Hepatocyte (in vitro differentiated cells): ENCODE measurements at regions not wholly inside any gene's neighbourhood (a gene's known extent, or its start where the extent isn't known, plus 50 kb on each side); places are given as distances from the start of the nearest gene placed in this dataset.

Source experiments
- DNase-seq: peaks from one replicate; pipeline ENCODE4 v3.0.0-alpha.2; 2016; ENCODE audit warnings: low spot score
- H2AFZ ChIP-seq: fragments of 200-600 bp; sonication (generic); 2 replicates; pipeline ENCODE4 v1.6.0; 2016; ENCODE audit warnings: antibody characterized with exemption, mild to moderate bottlenecking
- H3K27ac ChIP-seq: fragments of 200-600 bp; sonication (generic); 2 replicates; pipeline ENCODE4 v1.5.1; 2016; ENCODE audit warnings: mild to moderate bottlenecking
- H3K27me3 ChIP-seq: fragments of 200-600 bp; sonication (generic); 2 replicates; pipeline ENCODE4 v1.6.1; 2016
- H3K36me3 ChIP-seq: fragments of 200-600 bp; sonication (generic); replicated peaks from 2 replicates; pipeline ENCODE4 v1.5.1; 2016; ENCODE audit warnings: low read depth; ENCODE audit not compliant: insufficient read depth
- H3K4me1 ChIP-seq: fragments of 200-600 bp; sonication (generic); 2 replicates; pipeline ENCODE4 v1.5.1; 2016; ENCODE audit warnings: mild to moderate bottlenecking, moderate library complexity; ENCODE audit not compliant: insufficient read depth
- H3K4me2 ChIP-seq: fragments of 200-600 bp; sonication (generic); 2 replicates; pipeline ENCODE4 v1.6.0; 2016
- H3K4me3 ChIP-seq: fragments of 200-600 bp; sonication (generic); 2 replicates; pipeline ENCODE4 v1.5.1; 2016; ENCODE audit warnings: mild to moderate bottlenecking
- H3K79me2 ChIP-seq: fragments of 200-600 bp; sonication (generic); 2 replicates; pipeline ENCODE4 v1.6.0; 2017; ENCODE audit warnings: mild to moderate bottlenecking
- H3K9me2 ChIP-seq: fragments of 200-600 bp; sonication (generic); replicated peaks from 2 replicates; pipeline ENCODE4 v1.6.0; 2017; ENCODE audit warnings: mild to moderate bottlenecking; ENCODE audit not compliant: insufficient read depth
- H3K9me3 ChIP-seq: fragments of 200-600 bp; sonication (generic); 2 replicates; pipeline ENCODE4 v1.5.1; 2016; ENCODE audit warnings: low read depth, mild to moderate bottlenecking
- H4K20me1 ChIP-seq: fragments of 200-600 bp; sonication (generic); 2 replicates; pipeline ENCODE4 v1.6.0; 2016; ENCODE audit warnings: mild to moderate bottlenecking; ENCODE audit not compliant: insufficient read depth, poor library complexity, severe bottlenecking
- CTCF ChIP-seq: fragments of 200-600 bp; sonication (generic); IDR thresholded peaks from 2 replicates; pipeline ENCODE4 v1.5.1; 2016; ENCODE audit warnings: antibody characterized with exemption, mild to moderate bottlenecking; ENCODE audit not compliant: poor library complexity
- EZH2 ChIP-seq: fragments of 200-600 bp; sonication (generic); IDR thresholded peaks from 2 replicates; pipeline ENCODE4 v1.6.1; 2016; ENCODE audit warnings: antibody characterized with exemption, mild to moderate bottlenecking, borderline replicate concordance
- EZH2phosphoT487 ChIP-seq: fragments of 200-600 bp; sonication (generic); IDR thresholded peaks from one replicate; pipeline ENCODE4 v1.6.1; 2018; ENCODE audit warnings: antibody characterized with exemption, mild to moderate bottlenecking, low read depth, moderate library complexity; ENCODE audit not compliant: unreplicated experiment, severe bottlenecking
- WGBS: methylation state at CpG from one replicate; pipeline ENCODE4 v1.1.6; 2016; ENCODE audit warnings: low lambda C conversion rate; ENCODE audit errors: missing lambda C conversion rate; 5-methylcytosine and 5-hydroxymethylcytosine counted together

GRCh38 chr2:14513903-14514302, 118.6 kb upstream of the LRATD1 start:
- no peaks in the 10 kb centered on the region for H4K20me1 ChIP-seq
- H2AFZ ChIP-seq: no peak overlapping the region
- H3K4me2 ChIP-seq: no peak overlapping the region
- no peak overlapping the region for H3K4me3 ChIP-seq
- no peaks in the 10 kb centered on the region for H3K9me2 ChIP-seq
- 32% methylated on average over 1 of the region's 1 CpG for WGBS
- H3K27me3 ChIP-seq: no peaks in the 10 kb centered on the region
- no peak overlapping the region for H3K27ac ChIP-seq
- H3K79me2 ChIP-seq: no peaks in the 10 kb centered on the region
- DNase-seq: no peak
- H3K36me3 ChIP-seq: no peaks in the 10 kb centered on the region
- no peaks in the 10 kb centered on the region for H3K4me1 ChIP-seq
- no peaks in the 10 kb centered on the region for H3K9me3 ChIP-seq
- TF ChIP-seq EZH2phosphoT487 (no peak), CTCF (no peak), EZH2 (no peak)

DNA sequence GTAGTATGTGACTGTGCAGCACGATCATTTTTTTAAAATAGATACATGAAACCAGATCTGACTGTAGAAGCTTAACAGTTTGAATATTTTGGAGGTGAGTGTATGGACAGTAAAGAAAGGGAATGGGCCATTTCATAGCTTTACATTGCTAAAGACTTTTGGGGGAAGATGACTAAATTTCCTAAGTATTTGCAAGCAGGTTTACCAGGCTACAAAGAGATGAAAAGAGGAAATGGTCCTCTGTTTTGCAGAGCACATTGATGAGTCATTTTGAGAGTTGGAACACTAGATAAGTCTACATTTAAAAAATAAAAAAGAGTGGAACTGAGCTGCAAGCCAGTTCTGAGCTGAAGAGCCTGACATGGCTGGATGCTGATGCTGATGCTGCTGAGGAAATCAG, 115.7 kb upstream of the LRATD1 start:
- Histone ChIP-seq H3K27me3 (no peaks in the 10 kb centered on the region), H3K4me2 (no peak overlapping the region), H3K9me2 (no peaks in the 10 kb centered on the region), H3K36me3 (no peaks in the 10 kb centered on the region), H4K20me1 (no peaks in the 10 kb centered on the region), H3K27ac (no peak overlapping the region), H3K79me2 (no peaks in the 10 kb centered on the region), H2AFZ (no peak overlapping the region), H3K4me1 (no peaks in the 10 kb centered on the region), H3K9me3 (no peaks in the 10 kb centered on the region), H3K4me3 (no peak overlapping the region)
- no peak for DNase-seq
- no peak for TF ChIP-seq EZH2phosphoT487
- TF ChIP-seq CTCF: no peak
- no peak for TF ChIP-seq EZH2
- 90% methylated on average over 1 of the region's 1 CpG for WGBS

DNA sequence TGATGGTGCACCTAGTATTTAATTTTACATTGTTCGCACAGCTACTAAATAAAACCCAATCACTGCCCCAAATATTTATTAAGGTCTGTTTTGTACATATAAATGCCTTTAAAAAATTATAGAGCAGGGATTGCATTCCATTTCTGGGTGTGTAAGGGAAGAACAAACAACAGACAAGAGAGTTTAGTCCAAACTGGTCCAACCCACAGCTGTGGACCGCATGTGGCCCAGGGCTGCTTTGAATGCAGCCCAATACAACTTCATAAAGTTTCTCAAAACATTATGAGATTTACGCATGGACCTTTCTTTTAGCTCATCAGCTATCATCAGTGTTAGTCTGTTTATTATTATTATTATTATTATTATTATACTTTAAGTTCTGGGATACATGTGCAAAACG, 114.8 kb upstream of the LRATD1 start:
- H3K27ac ChIP-seq: no peak overlapping the region
- H3K36me3 ChIP-seq: no peaks in the 10 kb centered on the region
- H3K4me3 ChIP-seq: no peak overlapping the region
- no peaks in the 10 kb centered on the region for H3K79me2 ChIP-seq
- H4K20me1 ChIP-seq: no peaks in the 10 kb centered on the region
- H3K9me2 ChIP-seq: no peaks in the 10 kb centered on the region
- DNase-seq: no peak
- no peaks in the 10 kb centered on the region for H3K4me1 ChIP-seq
- H2AFZ ChIP-seq: no peak overlapping the region
- WGBS: 90% methylated on average over 4 of the region's 4 CpGs
- no peaks in the 10 kb centered on the region for H3K27me3 ChIP-seq
- TF ChIP-seq CTCF (no peak), EZH2phosphoT487 (no peak), EZH2 (no peak)
- H3K4me2 ChIP-seq: no peak overlapping the region
- H3K9me3 ChIP-seq: no peaks in the 10 kb centered on the region

- no peaks in the 10 kb centered on the region for H3K4me1 ChIP-seq
- TF ChIP-seq CTCF (no peak), EZH2phosphoT487 (no peak), EZH2 (no peak)
- H2AFZ ChIP-seq: no peak overlapping the region
- H3K36me3 ChIP-seq: no peaks in the 10 kb centered on the region
- H3K4me3 ChIP-seq: no peak overlapping the region
- no peak overlapping the region for H3K4me2 ChIP-seq
- WGBS: 92% methylated on average over 10 of the region's 10 CpGs
- no peaks in the 10 kb centered on the region for H3K27me3 ChIP-seq
- no peaks in the 10 kb centered on the region for H3K79me2 ChIP-seq
- no peak for DNase-seq
- H3K9me2 ChIP-seq: no peaks in the 10 kb centered on the region
- no peaks in the 10 kb centered on the region for H4K20me1 ChIP-seq
- H3K27ac ChIP-seq: no peak overlapping the region
- no peaks in the 10 kb centered on the region for H3K9me3 ChIP-seq
Measured at GRCh38 chr2:14520385-14520945, 112.1 kb upstream of the LRATD1 start.
